ENCODE measurements at regions not wholly inside any gene's neighbourhood (a gene's known extent, or its start where the extent isn't known, plus 50 kb on each side); places are given as distances from the start of the nearest gene placed in this dataset.

DNA sequence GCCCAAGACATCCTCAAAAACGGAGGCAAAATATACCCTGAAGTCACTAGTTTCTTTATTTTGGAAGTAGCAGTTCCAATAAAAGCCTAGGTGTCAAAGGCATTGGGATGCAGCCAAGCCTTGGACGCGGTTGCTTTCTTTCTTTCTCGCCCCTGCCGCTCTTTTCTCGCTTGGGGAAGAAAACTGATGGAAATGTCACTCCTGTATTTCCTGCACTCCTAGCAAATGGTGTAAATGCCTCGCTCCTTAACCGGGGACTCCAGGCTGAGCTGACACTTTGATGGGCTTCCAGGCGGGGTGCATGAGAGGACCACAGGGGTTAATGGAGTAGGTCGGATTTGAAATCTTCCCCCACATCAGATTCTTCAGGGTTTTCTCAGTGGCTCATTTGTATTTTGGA is 114.1 kb downstream of the FOXL1 start:
- TF ChIP-seq, protein P1, sequence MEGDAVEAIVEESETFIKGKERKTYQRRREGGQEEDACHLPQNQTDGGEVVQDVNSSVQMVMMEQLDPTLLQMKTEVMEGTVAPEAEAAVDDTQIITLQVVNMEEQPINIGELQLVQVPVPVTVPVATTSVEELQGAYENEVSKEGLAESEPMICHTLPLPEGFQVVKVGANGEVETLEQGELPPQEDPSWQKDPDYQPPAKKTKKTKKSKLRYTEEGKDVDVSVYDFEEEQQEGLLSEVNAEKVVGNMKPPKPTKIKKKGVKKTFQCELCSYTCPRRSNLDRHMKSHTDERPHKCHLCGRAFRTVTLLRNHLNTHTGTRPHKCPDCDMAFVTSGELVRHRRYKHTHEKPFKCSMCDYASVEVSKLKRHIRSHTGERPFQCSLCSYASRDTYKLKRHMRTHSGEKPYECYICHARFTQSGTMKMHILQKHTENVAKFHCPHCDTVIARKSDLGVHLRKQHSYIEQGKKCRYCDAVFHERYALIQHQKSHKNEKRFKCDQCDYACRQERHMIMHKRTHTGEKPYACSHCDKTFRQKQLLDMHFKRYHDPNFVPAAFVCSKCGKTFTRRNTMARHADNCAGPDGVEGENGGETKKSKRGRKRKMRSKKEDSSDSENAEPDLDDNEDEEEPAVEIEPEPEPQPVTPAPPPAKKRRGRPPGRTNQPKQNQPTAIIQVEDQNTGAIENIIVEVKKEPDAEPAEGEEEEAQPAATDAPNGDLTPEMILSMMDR (IDR thresholded peaks at IDR 0.05) = no peak
- no peak for TF ChIP-seq POLR2AphosphoS5 (IDR thresholded peaks at IDR 0.05)
